Thoracic aorta (tissue), 2 donors: ENCODE measurements at regions not wholly inside any gene's neighbourhood (a gene's known extent, or its start where the extent isn't known, plus 50 kb on each side); places are given as distances from the start of the nearest gene placed in this dataset.
"Not testable (repeated sequence)": the region's sequence is repeated elsewhere in the genome, so short reads cannot be mapped to it uniquely, and the experiment has no call there.

Experiments
- ATAC-seq: fragments of 150-250 bp; one replicate; pipeline ENCODE4 v1.8.0; 2017; ENCODE audit warnings: low read depth; ENCODE audit not compliant: insufficient number of reproducible peaks, low FRiP score
- DNase-seq: peaks from one replicate; pipeline ENCODE4 v3.0.0-alpha.2; 2020; ENCODE audit warnings: low spot score
- H3K27ac ChIP-seq, 2 donors: fragments of 200-600 bp; sonication (generic); 1 replicate in 1 of 2; 2 replicates in 1 of 2; pipeline ENCODE4 v1.5.1; 2016; ENCODE audit warnings: mild to moderate bottlenecking in 2 of 2, moderate library complexity in 2 of 2
- H3K27me3 ChIP-seq: fragments of 200-600 bp; sonication (generic); replicated peaks from 2 replicates; pipeline ENCODE4 v1.6.0; 2016; ENCODE audit warnings: mild to moderate bottlenecking; ENCODE audit not compliant: insufficient read depth
- H3K36me3 ChIP-seq: fragments of 200-600 bp; sonication (generic); one replicate; pipeline ENCODE4 v1.5.1; 2016
- H3K4me1 ChIP-seq, 2 donors: fragments of 200-600 bp; sonication (generic); 1 replicate in 1 of 2; 2 replicates in 1 of 2; pipeline versions ENCODE4 v1.5.1 to v1.6.0; 2016; ENCODE audit warnings: low read depth in 2 of 2, mild to moderate bottlenecking in 1 of 2; ENCODE audit not compliant: control insufficient read depth in 1 of 2
- H3K4me3 ChIP-seq: fragments of 200-600 bp; sonication (generic); 2 replicates; pipeline ENCODE4 v1.5.1; 2016; ENCODE audit warnings: mild to moderate bottlenecking
- H3K9me3 ChIP-seq: fragments of 200-600 bp; sonication (generic); 2 replicates; pipeline ENCODE4 v1.5.1; 2016
- TF ChIP-seq, protein P1 (sequence below): fragments of 200-600 bp; sonication (generic); IDR thresholded peaks from one replicate; pipeline ENCODE4 v1.5.1; 2019; ENCODE audit warnings: antibody characterized with exemption

DNA sequence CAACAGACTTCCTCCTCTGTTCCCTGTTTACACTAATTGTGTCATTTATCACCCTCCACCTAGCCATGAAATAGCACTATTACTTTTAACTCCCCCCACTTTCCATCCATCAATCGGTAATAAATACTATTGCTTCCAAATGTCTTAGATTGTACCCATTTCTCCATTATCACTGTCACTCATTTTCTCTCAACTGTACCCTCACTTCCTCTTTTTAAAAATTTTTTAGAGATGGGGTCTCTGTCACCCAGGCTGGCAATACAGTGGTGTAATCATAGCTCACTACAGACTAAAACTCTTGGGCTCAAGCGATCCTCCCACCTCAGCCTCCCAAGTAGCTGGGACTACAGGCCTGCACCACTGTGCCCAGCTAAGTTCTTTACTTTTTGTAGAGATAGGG lies 123.5 kb upstream of the EGR2 start:
- H3K4me3 ChIP-seq, result no peak overlapping the region
- H3K36me3 ChIP-seq, result no peaks in the 10 kb centered on the region
- no peaks in the 10 kb centered on the region for H3K27me3 ChIP-seq
- DNase-seq (no peak), ATAC-seq (no peak)
- TF ChIP-seq, protein P1, sequence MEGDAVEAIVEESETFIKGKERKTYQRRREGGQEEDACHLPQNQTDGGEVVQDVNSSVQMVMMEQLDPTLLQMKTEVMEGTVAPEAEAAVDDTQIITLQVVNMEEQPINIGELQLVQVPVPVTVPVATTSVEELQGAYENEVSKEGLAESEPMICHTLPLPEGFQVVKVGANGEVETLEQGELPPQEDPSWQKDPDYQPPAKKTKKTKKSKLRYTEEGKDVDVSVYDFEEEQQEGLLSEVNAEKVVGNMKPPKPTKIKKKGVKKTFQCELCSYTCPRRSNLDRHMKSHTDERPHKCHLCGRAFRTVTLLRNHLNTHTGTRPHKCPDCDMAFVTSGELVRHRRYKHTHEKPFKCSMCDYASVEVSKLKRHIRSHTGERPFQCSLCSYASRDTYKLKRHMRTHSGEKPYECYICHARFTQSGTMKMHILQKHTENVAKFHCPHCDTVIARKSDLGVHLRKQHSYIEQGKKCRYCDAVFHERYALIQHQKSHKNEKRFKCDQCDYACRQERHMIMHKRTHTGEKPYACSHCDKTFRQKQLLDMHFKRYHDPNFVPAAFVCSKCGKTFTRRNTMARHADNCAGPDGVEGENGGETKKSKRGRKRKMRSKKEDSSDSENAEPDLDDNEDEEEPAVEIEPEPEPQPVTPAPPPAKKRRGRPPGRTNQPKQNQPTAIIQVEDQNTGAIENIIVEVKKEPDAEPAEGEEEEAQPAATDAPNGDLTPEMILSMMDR, result no peak
- no peaks in the 10 kb centered on the region for H3K4me1 ChIP-seq
- no peaks in the 10 kb centered on the region for H3K9me3 ChIP-seq
- no peak overlapping the region for H3K27ac ChIP-seq

DNA sequence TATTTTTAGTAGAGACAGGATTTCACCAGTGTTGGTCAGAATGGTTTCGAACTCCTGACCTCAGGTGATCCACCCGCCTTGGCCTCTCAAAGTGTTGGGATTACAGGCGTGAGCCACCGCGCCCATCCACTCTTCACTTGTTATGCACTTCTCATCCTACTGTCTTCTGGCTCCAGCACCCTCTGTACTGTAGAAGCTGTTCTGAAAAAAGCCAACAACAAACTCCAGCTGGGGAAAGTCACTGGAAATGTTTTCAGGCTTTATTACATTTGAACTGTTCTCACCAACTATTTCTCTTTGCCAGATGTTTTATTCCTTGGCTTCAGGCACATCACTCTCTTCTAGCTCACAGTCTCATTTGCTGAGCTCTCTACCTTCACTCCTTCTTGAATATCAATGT lies 122.5 kb upstream of the EGR2 start:
- Histone ChIP-seq H3K4me3 (no peak overlapping the region), H3K27ac (no peak overlapping the region), H3K36me3 (no peaks in the 10 kb centered on the region), H3K9me3 (no peaks in the 10 kb centered on the region), H3K27me3 (no peaks in the 10 kb centered on the region), H3K4me1 (no peaks in the 10 kb centered on the region)
- DNase-seq, result no peak
- no peak for ATAC-seq
- TF ChIP-seq, protein P1, result no peak

DNA sequence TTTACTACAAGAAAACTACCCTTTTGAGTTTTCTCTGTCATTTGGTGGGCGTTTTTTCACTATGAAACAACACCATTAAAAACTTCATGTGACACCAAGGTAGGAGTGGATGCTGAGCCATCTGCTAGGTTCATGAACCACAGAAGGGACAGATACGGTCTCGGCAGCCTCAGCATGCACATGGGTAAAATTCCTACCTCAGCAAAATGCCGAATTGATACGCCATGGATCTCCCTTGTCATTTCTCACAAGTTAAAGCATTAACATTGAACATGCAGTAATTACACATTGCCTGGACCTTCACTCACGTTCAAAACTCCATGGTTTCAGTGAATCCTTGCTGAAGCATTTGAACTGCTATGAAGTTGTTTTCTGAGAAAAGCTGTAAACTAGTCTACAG lies 121.5 kb upstream of the EGR2 start:
- no peak for ATAC-seq
- no peak overlapping the region for H3K4me3 ChIP-seq
- no peaks in the 10 kb centered on the region for H3K36me3 ChIP-seq
- no peaks in the 10 kb centered on the region for H3K9me3 ChIP-seq
- no peak for DNase-seq
- no peaks in the 10 kb centered on the region for H3K27me3 ChIP-seq
- H3K27ac ChIP-seq, result no peak overlapping the region
- H3K4me1 ChIP-seq, result no peaks in the 10 kb centered on the region
- TF ChIP-seq, protein P1, result no peak

DNA sequence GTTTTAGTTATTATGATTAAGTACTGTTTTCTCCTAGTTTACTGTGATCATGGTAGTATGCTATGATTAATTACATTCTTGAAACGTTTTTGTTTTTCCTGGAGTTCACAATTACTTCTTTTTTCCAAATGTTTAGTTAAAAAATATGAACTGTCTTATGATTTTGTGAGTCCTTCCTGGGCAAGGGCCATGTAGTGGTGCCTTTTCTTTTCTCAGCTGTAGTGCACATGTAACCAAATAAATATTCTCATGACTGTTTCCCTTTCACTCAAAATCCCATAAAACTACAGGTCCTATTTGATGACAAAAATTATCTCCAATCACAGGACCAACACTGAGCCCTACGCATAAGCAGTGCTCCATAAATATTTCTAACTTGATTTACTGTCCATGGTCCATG lies 118.9 kb upstream of the EGR2 start:
- DNase-seq (no peak), ATAC-seq (no peak)
- no peaks in the 10 kb centered on the region for H3K9me3 ChIP-seq
- TF ChIP-seq, protein P1, result no peak
- H3K27me3 ChIP-seq, result no peaks in the 10 kb centered on the region
- H3K4me1 ChIP-seq, result no peaks in the 10 kb centered on the region
- no peak overlapping the region for H3K4me3 ChIP-seq
- no peak overlapping the region for H3K27ac ChIP-seq
- no peaks in the 10 kb centered on the region for H3K36me3 ChIP-seq

DNA sequence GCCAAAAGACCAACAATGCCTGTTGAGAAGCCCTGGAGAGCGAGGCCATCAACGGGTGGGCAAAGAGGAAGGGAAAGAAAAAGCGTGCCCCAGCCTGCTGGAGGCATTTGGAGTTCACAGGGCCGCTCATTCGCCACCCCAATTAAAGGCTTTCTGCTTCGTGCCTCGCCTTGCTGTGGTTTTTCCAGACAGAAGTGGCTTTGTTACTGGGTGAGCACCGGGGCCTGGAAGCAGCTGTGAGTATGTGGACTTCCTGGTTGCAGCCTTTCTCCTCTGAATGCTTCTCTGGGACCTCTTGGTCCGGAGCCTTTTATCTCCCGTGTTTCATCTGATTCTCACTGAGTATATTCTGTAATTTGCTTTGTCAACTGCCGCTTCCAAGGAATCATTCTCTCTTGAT lies 118.1 kb upstream of the EGR2 start:
- Histone ChIP-seq H3K4me3 (no peak overlapping the region), H3K27me3 (no peaks in the 10 kb centered on the region), H3K4me1 (no peaks in the 10 kb centered on the region), H3K36me3 (no peaks in the 10 kb centered on the region), H3K9me3 (no peaks in the 10 kb centered on the region), H3K27ac (no peak overlapping the region)
- DNase-seq (no peak), ATAC-seq (no peak)
- TF ChIP-seq, protein P1, result no peak

DNA sequence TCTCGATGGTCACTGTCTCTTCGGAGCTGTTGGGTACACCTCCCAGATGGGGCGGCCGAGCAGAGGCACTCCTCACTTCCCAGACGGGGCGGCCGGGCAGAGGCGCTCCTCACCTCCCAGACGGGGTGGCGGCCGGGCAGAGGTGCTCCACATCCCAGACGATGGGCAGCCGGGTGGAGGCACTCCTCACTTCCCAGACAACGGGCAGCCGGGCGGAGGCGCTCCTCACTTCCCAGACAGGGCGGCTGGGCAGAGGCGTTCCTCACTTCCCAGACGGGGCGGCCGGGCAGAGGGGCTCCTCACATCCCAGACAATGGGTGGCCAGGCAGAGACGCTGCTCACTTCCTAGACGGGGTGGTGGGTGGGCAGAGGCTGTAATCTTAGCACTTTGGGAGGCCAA lies 112.6 kb upstream of the EGR2 start:
- DNase-seq, ATAC-seq, H3K4me1 ChIP-seq: not testable (repeated sequence)

More for the DNA sequence above, 112.6 kb upstream of the EGR2 start:
- not testable (repeated sequence) for H3K27me3 ChIP-seq, H3K4me3 ChIP-seq, H3K27ac ChIP-seq, H3K36me3 ChIP-seq, H3K9me3 ChIP-seq
